Tibial nerve (tissue), 4 donors: ENCODE measurements at regions not wholly inside any gene's neighbourhood (a gene's known extent, or its start where the extent isn't known, plus 50 kb on each side); places are given as distances from the start of the nearest gene placed in this dataset.
A peak's percentile ranks its signal among the peaks of the same experiment; 100 is the strongest.

Source experiments
- DNase-seq, 2 donors: peaks; one replicate each; pipeline ENCODE4 v3.0.0-alpha.2; 2019; ENCODE audit warnings: low spot score in 2 of 2
- H3K27ac ChIP-seq, 4 donors: fragments of 200-600 bp; sonication (generic) in 3 of 4; one replicate each; pipeline ENCODE4 v1.5.1; 2017 to 2019; ENCODE audit warnings: mild to moderate bottlenecking in 1 of 4
- H3K27me3 ChIP-seq, 2 donors: fragments of 200-600 bp; sonication (generic) in 1 of 2; one replicate each; pipeline versions ENCODE4 v1.5.1 to v1.6.0; 2017 to 2019
- H3K36me3 ChIP-seq, 3 donors: fragments of 200-600 bp; sonication (generic); one replicate each; pipeline ENCODE4 v1.5.1; 2018 to 2019
- H3K4me1 ChIP-seq, 4 donors: fragments of 200-600 bp; sonication (generic) in 3 of 4; one replicate each; pipeline ENCODE4 v1.5.1; 2017 to 2019
- H3K4me3 ChIP-seq, 4 donors: fragments of 200-600 bp; sonication (generic) in 3 of 4; one replicate each; pipeline ENCODE4 v1.5.1; 2017 to 2019; ENCODE audit warnings: mild to moderate bottlenecking in 1 of 4, moderate library complexity in 1 of 4
- H3K9me3 ChIP-seq, 4 donors: fragments of 200-600 bp; sonication (generic) in 3 of 4; one replicate each; pipeline ENCODE4 v1.5.1; 2017 to 2019
- EP300 ChIP-seq, 2 donors: sonication (generic); formaldehyde crosslinking; IDR thresholded peaks; one replicate each; pipeline ENCODE4 v1.6.1; 2017; ENCODE audit warnings: antibody characterized with exemption in 2 of 2, mild to moderate bottlenecking in 1 of 2
- POLR2A ChIP-seq, 2 donors: fragments of 450-650 bp; IDR thresholded peaks; one replicate each; pipeline ENCODE4 v1.6.1; 2017; ENCODE audit warnings: antibody characterized with exemption in 2 of 2, mild to moderate bottlenecking in 2 of 2, moderate library complexity in 2 of 2
- WGBS, 2 donors: methylation state at CpG; one replicate each; pipeline ENCODE4 v1.1.5; 2018; 5-methylcytosine and 5-hydroxymethylcytosine counted together
- TF ChIP-seq, protein P1 (sequence below), 5 experiments: fragments of 200-600 bp in 3 of 5; fragments of 450-650 bp in 2 of 5; sonication (generic) in 3 of 5; IDR thresholded peaks; one replicate each; pipeline ENCODE4 v1.5.1; 2016 to 2019; ENCODE audit warnings: antibody characterized with exemption in 5 of 5, mild to moderate bottlenecking in 3 of 5, moderate library complexity in 2 of 5

DNA sequence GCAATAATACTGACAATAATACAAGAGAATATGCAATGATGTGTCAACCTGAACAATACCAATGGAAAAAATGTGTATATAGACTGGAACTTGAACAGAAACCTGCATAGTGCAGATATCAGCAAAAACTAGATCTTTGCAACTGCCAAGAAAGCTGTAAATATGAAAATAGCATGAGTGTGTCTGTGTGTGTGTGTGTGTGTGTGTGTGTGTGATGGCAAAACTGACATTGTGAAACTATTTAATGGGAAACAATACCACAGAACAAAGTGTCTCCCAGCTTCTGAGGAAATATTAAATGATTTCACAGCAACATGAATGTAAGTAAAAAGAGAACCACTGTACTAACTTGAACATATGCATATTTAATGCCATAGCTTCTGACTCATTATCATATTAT is 558.2 kb upstream of the LINC00305 start:
- no peaks in the 10 kb centered on the region for H3K4me1 ChIP-seq
- H3K36me3 ChIP-seq, result no peaks in the 10 kb centered on the region
- DNase-seq, result peak in 1 of 2 donors; percentile 16
- no peak overlapping the region for H3K4me3 ChIP-seq
- TF ChIP-seq, protein P1, sequence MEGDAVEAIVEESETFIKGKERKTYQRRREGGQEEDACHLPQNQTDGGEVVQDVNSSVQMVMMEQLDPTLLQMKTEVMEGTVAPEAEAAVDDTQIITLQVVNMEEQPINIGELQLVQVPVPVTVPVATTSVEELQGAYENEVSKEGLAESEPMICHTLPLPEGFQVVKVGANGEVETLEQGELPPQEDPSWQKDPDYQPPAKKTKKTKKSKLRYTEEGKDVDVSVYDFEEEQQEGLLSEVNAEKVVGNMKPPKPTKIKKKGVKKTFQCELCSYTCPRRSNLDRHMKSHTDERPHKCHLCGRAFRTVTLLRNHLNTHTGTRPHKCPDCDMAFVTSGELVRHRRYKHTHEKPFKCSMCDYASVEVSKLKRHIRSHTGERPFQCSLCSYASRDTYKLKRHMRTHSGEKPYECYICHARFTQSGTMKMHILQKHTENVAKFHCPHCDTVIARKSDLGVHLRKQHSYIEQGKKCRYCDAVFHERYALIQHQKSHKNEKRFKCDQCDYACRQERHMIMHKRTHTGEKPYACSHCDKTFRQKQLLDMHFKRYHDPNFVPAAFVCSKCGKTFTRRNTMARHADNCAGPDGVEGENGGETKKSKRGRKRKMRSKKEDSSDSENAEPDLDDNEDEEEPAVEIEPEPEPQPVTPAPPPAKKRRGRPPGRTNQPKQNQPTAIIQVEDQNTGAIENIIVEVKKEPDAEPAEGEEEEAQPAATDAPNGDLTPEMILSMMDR (IDR thresholded peaks at IDR 0.05), result no peak
- no peak for TF ChIP-seq POLR2A (IDR thresholded peaks at IDR 0.05)
- TF ChIP-seq EP300 (IDR thresholded peaks at IDR 0.05), result no peak
- no peak overlapping the region for H3K27ac ChIP-seq
- no peaks in the 10 kb centered on the region for H3K27me3 ChIP-seq
- no peaks in the 10 kb centered on the region for H3K9me3 ChIP-seq

DNA sequence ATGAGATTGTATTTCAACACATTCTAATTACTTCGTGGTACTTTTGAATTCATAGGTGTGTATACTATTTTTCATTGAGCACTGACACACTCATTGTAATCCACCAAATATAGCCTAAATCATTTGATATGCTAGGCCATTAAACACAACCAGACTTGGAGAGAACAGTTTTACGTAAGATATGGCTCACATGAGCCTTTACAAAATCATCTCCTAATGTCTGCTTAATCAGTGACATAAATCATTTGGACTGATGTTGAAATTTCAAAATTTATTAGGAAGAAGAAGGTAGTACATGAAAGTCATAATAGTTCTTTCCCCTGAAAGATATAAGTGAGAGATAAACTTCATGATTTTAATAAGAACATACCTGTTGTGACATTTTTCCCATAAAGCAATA is 550.2 kb upstream of the LINC00305 start:
- H3K27me3 ChIP-seq, result no peaks in the 10 kb centered on the region
- no peak for DNase-seq
- H3K4me3 ChIP-seq, result no peak overlapping the region
- 89 to 90% methylated on average over 2 of the region's 2 CpGs for WGBS, 2 donors
- H3K27ac ChIP-seq, result no peak overlapping the region
- H3K9me3 ChIP-seq, result no peaks in the 10 kb centered on the region
- TF ChIP-seq, protein P1 (IDR thresholded peaks at IDR 0.05), result no peak
- TF ChIP-seq EP300 (IDR thresholded peaks at IDR 0.05), result no peak
- TF ChIP-seq POLR2A (IDR thresholded peaks at IDR 0.05), result no peak
- no peaks in the 10 kb centered on the region for H3K4me1 ChIP-seq
- H3K36me3 ChIP-seq, result no peaks in the 10 kb centered on the region

DNA sequence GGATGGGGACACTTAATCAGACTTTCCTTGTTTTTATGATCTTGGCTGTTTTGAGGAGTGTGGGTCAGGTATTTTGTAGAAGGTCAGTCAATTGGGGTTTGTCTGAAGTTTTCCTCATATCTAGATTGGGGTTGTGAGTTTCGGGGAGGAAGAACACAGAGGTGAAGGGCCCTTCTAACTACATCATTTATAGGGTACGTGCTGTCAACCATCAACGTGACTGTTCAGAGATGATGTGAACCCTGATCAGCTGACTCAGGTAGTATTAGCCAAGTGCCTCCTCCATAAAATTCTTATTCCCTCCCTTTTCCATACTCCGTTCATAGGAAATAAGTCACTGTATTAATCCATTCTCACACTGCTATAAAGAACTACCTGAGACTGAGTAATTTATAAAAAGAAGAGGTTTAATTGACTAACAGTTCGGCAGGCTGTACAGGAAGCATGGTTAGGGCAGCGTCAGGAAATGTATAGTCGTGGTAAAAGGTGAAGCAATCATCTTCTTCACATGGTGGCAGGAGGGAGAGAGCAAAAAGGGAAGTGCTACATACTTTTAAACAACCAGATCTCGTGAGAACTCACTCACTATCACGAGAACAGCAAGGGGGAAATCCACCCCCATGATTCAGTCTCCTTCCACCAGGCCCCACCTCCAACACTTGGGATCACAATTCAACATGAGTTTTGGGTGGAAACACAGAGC is 547.1 kb upstream of the LINC00305 start:
- Histone ChIP-seq H3K27me3 (no peaks in the 10 kb centered on the region), H3K27ac (no peak overlapping the region), H3K4me1 (no peaks in the 10 kb centered on the region), H3K4me3 (no peak overlapping the region), H3K9me3 (no peaks in the 10 kb centered on the region), H3K36me3 (no peaks in the 10 kb centered on the region)
- 81% methylated on average over 9 of the region's 9 CpGs for WGBS, 2 donors
- DNase-seq, result no peak
- TF ChIP-seq EP300 (IDR thresholded peaks at IDR 0.05) (no peak), POLR2A (IDR thresholded peaks at IDR 0.05) (no peak)
- TF ChIP-seq, protein P1 (IDR thresholded peaks at IDR 0.05), result no peak

DNA sequence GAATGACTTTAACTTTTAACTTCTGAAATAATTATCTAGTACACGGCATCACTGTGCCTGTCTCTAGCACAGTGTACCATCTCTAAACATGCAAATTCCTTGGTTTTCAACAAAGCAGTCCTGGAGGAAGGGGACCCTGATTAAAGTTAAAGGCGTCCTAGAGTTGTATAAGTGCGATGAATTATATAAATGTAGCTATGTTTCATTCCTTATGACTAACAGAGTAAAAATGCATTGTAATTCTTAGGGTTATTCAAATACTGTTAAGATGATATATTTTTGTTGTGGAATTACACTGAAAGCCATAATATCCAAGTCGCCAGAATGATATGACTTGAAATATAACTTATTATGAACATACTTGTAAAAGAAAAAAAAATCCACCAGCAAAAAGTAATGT is 544.9 kb upstream of the LINC00305 start:
- no peak overlapping the region for H3K4me3 ChIP-seq
- DNase-seq, result no peak
- no peak for TF ChIP-seq EP300 (IDR thresholded peaks at IDR 0.05)
- TF ChIP-seq, protein P1 (IDR thresholded peaks at IDR 0.05), result no peak
- TF ChIP-seq POLR2A (IDR thresholded peaks at IDR 0.05), result no peak
- 52 to 72% methylated on average over 4 of the region's 4 CpGs for WGBS, 2 donors
- no peak overlapping the region for H3K27ac ChIP-seq
- no peaks in the 10 kb centered on the region for H3K4me1 ChIP-seq
- H3K9me3 ChIP-seq, result no peaks in the 10 kb centered on the region
- no peaks in the 10 kb centered on the region for H3K36me3 ChIP-seq
- no peaks in the 10 kb centered on the region for H3K27me3 ChIP-seq

DNA sequence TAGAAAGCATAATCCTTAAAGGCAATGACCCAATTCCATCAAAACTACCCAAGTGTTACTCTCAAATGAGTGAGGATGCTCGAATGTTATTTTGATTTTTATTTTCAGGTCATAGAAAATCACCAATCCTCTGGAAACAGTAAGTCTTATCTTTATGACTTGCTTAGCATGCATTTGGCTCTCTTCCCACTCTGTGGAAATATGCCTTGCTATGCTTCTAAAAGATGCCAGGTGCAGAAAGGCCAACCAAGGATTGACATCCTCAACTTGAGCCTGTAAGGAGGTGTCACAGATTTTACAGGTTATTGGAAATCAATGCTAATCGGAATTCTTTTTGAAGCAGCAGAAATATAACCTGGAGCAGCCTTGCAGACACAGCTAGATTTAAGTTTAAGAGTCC is 543.9 kb upstream of the LINC00305 start:
- 78 to 81% methylated on average over 2 of the region's 2 CpGs for WGBS, 2 donors

More for the DNA sequence above, 543.9 kb upstream of the LINC00305 start:
- no peaks in the 10 kb centered on the region for H3K9me3 ChIP-seq
- no peaks in the 10 kb centered on the region for H3K27me3 ChIP-seq
- H3K4me1 ChIP-seq, result no peaks in the 10 kb centered on the region
- DNase-seq, result no peak
- H3K36me3 ChIP-seq, result no peaks in the 10 kb centered on the region
- no peak overlapping the region for H3K27ac ChIP-seq
- H3K4me3 ChIP-seq, result no peak overlapping the region
- TF ChIP-seq EP300 (IDR thresholded peaks at IDR 0.05) (no peak), POLR2A (IDR thresholded peaks at IDR 0.05) (no peak)
- TF ChIP-seq, protein P1 (IDR thresholded peaks at IDR 0.05), result no peak
